EH (cell line): ENCODE measurements at regions not wholly inside any gene's neighbourhood (a gene's known extent, or its start where the extent isn't known, plus 50 kb on each side); places are given as distances from the start of the nearest gene placed in this dataset.
"Not testable (repeated sequence)": the region's sequence is repeated elsewhere in the genome, so short reads cannot be mapped to it uniquely, and the experiment has no call there.

ENCODE experiments used
- DNase-seq: peaks from one replicate; pipeline ENCODE4 v3.0.0-alpha.2; 2015; ENCODE audit warnings: low read depth

DNA sequence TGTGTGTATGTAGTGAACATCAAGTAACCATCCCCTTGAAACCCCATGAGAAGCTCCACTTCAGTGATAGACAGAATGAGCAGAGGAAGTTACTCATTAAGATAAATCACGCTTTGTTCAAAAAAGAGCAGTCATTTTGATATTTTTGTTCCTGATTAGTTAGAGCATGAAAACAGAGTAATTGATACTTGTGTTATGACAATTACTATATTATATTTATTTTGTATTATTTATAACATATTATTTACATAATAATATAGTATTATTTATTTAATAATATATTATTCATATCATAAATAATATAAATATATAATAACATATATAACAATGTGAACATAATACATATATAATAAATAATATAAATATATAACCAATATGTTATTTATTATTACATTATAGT is 580.9 kb downstream of the SOX5 start:
- no peak for DNase-seq

DNA sequence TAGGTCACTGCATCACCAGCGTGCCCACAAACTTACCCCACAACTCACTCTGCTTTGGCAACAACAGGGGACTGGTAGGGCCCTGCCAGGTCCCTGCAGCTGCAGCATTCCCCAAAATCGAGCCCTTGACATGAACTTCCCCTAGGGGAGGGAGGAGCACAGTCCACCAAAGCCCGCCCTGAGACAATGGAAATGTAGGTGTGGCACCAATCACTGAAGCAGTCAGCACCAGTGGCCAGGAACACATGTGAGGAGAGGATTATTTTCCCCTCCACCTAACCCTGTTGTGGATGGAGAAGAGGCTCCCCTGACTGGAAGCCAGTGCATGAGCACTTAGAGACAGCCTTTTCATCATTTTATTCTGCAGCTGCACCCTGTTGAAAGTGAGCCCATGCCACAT is 573.8 kb downstream of the SOX5 start:
- DNase-seq = no peak

DNA sequence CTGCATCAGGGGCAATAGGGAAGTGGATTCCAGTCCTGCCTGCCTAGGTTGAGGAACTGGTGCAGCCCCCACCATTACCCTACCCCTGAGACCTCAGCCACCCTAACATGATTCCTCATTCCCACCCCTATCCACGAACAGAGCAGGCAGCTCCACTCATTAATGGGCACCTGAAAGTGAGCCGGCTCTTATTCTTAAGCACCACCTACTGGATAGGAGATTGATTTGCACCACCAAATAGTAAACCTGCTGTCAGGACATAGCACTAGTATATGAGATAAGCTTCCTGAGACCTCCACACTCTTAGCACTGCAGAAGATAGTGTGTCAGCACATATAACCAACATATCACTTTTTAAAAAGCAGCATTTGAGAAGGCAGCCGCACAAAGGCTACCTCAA is 573.2 kb downstream of the SOX5 start:
- DNase-seq = no peak

DNA sequence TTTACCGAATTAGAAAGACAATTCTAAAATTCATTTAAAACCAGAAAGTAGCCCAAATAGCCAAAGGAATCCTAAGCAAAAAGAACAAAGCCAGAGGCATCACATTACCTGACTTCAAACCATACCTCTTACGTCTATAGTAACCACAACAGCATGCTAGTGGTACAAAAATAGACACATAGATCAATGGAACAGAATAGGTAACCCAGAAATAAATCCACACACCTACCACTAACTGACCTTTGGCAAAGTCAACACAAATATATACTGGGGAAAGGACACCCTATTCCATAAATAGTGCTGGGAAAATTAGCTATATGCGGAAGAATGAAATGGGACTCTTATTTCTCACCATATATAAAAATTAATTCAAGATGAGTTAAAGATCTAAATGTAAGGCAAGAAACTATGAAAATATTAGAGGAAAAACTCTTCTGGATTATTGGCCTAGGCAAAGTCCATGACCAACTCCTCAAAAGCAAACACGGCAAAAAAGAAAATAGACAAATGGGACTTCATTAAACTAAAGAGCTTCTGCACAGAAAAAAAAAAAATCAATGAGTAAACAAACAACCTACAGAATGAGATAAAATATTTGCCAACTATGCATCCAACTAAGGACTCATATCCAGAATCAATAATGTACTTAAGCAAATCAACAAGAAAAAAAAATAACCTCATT is 568.9 kb downstream of the SOX5 start:
- DNase-seq = no peak

DNA sequence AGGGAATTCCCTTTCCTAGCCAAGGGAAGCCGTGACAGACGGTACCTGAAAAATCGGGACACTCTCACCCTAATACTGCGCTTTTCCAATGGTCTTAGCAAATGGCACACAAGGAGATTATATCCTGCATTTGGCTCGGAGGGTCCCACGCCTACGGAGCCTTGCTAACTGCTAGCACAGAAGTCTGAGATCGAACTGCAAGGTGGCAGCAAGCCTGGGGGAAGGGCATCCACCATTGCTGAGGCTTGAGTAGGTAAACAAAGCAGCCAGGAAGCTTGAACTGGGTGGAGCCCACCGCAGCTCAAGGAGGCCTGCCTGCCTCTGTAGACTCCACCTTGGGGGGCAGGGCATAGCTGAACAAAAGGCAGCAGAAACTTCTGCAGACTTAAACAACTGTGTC is 560.6 kb downstream of the SOX5 start:
- DNase-seq = not testable (repeated sequence)

DNA sequence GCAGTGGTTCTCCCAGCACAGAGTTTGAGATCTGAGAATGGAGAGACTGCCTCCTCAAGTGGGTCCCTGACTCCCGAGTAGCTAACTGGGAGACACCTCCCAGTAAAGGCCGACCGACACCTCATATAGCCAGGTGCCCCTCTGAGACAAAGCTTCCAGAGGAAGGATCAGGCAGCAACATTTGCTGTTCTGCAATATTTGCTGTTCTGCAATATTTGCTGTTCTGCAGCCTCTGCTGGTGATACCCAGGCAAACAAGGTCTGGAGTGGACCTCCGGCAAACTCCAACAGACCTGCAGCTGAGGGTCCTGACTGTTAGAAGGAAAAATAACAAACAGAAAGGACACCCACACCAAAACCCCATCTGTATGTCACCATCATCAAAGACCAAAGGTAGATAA is 560.2 kb downstream of the SOX5 start:
- not testable (repeated sequence) for DNase-seq

DNA sequence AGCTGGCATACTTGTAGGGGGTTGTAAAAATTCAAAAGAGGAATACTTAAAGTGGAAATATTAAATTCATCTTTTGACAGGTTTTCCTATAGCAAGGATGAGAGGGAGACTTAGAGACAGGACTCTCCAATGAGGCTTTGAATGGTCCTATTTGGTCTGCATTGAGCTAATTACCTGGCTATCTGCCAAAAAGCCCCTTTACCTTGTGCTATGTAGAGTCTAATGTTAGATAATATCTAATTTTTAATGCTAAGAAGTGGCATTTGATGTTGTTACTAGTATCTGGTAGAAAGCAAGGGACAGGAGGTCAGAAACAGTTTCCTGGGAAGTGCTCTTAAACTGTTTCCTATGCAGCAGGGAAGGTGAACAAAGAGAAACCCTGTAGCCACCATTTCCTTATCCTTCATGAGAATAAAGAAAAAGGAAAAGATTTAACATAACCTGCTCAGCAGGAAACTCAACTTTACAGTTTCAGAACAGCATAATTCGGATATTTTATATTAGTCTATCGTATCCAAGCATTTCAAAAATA is 550.0 kb downstream of the SOX5 start:
- DNase-seq = no peak

DNA sequence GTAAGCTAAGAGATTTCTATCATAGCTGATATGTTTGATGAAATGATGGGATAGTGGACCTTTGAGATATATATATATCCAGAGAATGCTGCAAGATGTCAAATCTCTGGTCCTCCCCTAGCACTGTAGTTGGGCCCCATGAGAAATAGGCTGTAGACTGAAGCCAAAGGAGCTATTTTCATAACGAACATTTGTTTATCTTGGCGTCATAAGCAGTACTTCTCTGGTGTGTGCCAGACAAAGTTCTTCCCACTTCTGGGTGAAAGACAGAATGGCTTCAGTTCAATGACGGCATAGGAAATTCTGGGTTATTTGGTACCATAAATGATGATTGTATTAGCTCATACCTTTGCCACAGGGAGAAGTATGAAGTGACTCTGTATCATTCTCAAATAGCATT is 534.3 kb downstream of the SOX5 start:
- no peak for DNase-seq

DNA sequence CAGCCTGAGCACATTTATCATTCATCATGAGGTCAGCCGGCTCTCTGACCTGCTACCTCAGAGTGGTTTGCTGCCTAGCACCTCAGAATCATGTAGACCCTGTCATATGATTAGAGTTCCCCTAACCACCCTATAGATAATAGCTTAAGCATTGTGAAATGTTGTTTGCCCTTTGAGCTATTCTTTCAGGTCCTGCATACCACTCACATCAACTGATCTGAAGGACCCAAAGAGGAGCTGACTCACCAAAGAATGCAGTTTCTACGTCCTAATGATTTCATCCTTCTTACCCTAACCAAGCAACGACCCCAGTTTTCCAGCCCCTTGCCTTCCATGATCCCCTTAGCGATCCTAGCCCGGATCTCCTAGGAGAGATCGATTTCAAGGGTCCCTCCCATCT is 527.9 kb downstream of the SOX5 start:
- no peak for DNase-seq

DNA sequence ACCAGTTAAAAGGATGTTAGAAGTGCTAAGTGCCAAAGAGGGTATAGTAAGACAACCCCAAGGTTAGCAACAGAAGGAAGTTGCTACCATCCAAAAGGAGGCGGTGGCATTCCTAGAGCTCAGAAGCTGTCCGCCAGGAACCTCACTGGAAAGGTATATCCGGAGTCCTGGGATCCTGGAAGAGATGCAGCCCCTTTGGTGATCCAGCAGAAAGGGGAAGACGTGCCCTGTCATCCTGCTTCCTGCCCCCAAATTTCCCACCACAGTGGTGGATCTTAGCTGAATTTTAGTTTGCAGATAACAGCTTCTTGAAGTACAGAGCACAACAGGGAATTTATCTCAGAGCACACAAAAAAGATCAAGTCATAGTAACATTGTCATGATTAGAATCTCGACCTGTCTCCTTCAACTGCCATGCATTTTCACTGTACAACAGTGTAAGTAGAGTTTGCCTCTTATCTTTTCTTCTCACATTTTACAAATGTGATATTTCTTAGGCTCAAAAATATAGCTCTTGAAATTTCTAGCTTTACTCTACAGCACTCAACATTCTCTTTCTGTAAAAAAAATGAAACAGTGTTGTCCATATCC is 526.3 kb downstream of the SOX5 start:
- DNase-seq = no peak

DNA sequence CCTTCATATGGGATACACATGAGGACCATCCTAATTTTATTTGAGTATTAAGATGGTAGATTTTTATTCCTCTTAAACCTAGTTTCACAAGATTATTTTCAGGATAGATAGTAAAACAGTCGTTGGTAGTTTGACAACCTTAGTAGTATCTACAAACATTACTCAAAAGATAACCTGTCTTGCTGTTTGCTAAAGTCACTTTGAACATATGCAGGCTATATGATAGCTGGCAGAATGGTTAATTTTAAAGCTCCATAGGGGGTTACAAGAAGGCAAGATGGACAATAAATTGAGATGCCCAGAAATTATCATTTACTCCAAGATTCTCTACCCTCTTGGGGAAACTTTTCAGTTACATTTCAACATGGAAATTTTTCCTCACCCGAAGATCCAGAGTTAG is 525.7 kb downstream of the SOX5 start:
- DNase-seq = no peak

DNA sequence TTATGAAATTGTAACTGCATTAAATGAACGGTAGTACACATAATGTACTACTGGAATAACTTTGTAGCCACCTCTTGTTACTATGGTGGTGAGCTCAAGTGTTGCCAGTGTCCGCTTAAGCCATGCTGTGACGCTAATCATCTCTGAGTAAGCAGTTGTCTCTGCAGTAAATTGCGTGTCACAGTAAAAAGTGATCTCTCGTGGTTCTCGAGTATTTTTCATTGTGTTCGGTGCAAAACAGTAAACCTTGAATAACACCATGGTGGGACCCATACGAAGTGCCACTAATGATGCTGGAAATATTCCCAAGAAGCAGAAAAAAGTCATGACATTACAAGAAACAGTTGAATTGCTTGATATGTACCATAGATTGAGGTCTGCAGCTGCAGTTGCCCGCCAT is 524.8 kb downstream of the SOX5 start:
- no peak for DNase-seq

DNA sequence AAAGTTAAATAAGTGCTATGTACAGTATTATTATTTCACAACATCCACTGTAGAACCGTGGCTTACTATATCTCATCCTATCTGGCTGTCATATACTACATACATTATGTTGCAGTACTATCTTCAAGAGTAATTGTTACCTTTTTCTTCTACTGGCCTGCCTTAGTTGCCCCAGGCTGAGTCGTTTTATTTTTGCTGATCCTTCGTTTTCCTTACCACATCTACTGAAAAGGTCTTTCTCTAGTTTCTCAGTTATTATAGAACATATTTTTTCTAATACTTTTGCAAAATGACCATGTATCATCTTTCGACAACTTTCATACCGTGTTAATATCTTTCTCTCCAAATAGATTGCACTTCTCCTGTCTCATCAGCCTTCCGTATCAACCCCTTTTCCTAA is 523.1 kb downstream of the SOX5 start:
- DNase-seq = no peak

DNA sequence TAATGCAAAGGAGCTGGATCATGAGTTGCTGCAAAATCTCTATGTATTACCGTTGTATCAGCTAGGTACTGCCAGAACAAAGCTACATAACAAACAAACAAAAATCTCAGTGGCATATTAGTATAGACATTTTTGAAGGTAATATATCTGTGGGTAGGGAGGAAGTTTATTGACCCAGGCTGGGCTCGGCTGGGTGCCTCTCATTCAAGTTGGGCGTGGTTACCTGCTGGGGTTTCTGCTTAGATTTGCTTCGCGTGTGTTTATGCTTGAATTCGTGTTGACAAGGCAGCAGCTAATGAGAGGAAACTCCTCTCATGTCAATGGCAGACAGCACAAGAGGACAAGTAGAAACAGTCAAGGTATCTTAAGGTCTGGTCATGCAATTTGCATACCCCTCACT is 520.7 kb downstream of the SOX5 start:
- DNase-seq = no peak

DNA sequence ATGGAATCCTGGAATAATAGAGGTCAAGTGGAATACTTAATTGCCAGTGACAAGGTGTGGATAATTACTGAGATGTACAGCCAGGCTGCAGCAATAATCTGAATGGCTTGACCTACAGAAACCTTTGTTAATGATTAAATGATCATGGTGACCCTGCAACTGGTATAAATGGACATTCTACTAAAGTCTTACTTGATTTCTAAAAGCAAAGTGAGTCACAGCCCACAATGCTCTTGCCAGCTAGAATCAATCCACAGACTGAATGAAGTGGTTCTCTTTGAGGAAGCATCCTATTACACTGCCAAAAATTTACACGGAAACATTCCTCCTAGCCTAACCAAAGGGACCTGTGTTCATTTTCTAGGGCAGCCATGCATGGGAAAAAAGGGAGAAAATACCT is 518.5 kb downstream of the SOX5 start:
- DNase-seq = no peak

DNA sequence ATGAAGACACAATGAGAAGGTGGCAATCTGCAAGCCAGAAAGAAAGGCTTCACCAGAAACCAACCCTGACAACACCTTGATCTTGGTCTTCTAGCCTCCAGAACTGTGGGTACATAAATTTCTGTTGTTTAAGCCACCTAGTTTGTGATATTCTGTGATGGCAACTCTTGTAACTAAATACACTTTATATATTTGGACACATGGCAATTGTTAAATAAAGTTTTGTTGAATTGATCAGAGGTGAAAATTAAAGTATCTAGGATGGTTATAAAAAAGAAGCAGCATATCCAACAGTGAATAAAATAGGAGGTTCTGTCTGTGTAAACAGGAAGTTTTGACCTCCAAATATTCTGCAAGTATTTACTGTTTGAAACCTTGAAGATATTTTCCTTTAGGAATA is 516.3 kb downstream of the SOX5 start:
- DNase-seq = no peak

DNA sequence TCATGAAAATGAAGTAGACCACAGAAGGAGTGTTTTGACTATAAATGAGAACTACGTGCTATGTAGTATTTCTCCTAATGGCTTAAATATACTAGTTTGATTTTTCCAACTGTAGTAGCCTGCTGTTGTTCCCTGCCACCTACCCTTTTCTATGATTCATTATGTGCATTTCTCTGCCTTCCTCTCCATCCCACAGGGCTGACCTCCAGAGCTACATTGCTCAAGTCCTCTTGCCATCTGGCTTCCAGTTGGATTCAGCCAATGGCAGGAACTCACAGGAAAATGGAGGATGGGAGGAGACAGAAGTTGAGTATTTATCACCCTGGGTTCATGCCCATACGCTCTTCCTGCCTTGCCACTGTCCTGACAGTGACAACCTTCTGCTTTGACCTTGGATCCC is 515.3 kb downstream of the SOX5 start:
- DNase-seq = no peak

DNA sequence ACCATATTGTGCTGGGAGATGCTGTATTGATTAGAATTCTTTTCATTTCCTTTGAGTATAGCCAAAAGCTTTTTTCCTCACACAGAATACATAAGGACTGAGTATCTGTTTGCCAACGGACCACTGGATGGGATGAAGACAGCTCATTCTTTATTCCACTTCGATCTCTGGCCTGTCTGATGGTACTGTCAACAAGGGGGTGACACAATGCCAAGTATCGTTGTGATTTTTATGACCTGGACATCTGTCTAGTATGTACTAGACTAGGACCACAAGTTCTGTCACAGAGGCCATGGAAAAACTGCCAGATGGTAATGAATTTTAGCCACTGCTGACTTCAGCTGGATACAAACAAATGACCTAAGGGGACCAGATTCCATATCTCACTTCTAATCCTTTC is 502.7 kb downstream of the SOX5 start:
- DNase-seq = no peak

DNA sequence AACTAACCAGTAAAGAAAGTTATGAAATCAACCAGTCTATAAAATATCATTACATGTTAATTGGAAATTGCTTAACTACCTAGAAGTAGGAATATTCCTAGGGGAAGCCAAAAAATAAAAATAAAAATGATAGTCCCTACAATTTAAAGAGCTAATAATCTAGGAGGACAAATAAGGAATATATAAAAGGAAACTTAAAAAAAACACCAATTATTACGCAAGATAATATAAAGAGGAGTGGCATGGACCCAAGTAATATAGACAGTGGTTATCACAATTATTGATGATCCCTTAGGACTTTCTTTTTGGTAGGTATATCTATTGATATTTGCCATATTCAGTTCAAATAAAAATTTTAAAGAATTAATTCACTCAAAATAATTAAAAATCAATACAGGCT is 498.7 kb downstream of the SOX5 start:
- DNase-seq = no peak

DNA sequence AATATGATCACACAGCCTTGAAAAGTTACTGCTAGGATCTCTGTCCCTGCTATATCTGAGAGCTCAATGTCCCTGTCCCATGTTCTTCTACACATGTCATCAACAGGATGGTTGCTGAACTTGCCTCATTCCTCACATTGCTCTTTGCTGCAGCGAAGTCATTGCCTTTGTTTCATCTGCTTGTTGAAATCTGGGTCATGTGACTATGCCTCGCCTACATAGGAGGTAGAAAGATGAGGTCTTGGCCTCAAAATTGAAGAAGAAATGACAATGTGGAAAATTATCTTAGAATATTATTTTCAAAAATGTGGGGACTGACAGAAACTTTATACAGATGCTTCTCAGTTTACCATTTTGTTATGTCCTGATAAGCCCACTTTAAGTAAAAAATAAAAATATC is 494.2 kb downstream of the SOX5 start:
- no peak for DNase-seq

DNA sequence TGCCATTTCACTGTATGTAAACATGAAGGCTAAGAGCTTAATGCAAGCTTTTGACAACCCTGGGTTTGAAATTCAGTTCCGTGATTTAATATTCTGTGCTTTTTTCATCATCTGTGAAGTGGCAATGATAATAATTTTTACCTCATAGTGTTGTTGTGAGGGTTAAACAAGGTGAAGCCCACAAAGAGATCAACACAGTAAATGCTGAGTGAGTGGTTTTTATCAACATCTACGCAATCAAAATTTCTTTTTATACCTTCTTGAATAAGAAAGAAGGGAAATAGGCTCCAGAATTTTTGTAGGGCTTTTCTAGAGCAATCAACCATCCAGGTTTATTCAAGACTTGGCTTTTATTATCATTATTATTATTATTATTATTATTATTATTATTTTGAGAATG is 490.8 kb downstream of the SOX5 start:
- DNase-seq = no peak

DNA sequence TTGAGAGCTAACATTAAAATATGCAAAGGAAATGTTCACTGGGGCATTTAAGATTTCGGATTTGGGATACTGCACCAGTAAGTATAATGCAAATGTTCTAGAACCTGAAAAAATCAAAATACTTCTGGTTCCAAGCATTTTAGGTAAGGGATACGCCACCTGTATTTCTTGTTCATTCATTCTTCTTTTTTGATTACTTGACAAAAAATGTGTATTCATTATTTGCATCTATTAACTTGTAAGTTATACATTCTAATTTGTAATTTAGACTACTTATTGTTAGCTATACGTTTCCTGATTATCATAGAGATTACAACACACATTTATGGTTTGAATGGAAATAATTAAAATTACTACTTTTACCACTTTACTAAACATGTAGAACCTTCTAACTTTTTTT is 486.9 kb downstream of the SOX5 start:
- DNase-seq = no peak

DNA sequence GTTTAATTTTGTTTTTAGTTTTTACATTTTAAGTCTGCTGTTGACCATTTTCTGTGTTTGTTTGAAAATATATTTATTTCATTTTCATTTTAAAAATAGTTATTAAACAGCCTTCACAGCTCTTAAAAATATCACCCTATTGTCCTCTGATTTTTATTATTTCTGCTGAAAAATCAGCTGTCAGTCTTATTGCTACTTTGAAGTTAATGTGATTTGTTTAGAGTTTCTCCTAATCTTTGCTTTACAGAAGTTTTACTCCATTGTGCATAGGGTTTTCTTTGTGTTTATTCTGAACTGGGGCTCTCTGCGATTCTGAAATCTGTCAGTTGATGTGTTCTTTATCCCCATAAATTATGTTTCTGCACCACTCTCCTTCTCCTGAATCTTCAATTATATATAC is 486.3 kb downstream of the SOX5 start:
- no peak for DNase-seq

DNA sequence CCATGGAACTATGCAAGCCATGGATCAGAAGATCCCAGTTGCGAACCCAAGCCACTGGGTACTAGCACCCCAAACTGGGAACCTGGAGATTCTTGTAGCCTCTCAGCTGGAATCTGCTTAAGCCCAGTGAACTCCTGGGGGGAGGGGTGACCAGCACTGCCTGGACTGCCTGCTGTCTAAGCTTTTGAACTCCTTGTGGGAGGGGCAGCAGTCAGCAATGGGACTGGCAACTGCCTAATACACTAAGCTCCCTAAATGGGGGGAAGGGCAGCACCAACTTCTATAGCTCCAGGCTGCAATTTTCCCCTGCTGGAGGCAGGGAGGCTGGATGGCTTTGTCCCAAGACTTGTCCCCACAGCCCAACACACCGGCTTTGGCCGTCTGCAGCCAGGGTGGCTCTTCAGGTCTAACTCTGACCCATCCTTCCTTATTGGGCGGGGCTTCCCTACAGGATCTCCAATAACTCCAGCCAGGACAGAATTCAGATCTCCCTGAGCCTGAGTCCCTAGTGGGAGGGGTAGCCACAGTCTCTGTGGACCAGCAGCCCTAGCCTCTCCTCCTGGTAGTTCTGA is 485.1 kb downstream of the SOX5 start:
- DNase-seq = no peak
